ENCODE measurements at regions not wholly inside any gene's neighbourhood (a gene's known extent, or its start where the extent isn't known, plus 50 kb on each side); places are given as distances from the start of the nearest gene placed in this dataset.

- Histone ChIP-seq H3K9me3 (no peaks in the 10 kb centered on the region), H3K4me2 (no peak overlapping the region), H2AFZ (ENCODE audit: low read depth) (no peak overlapping the region), H3K4me1 (ENCODE audit: control insufficient read depth in 1 of 2, insufficient read depth in 2 of 2, low read depth in 1 of 2, low read length in 1 of 2) (no peaks in the 10 kb centered on the region), H4K20me1 (ENCODE audit: insufficient read depth) (no peaks in the 10 kb centered on the region), H3K79me2 (ENCODE audit: insufficient read depth) (no peaks in the 10 kb centered on the region), H3K9me2 (no peaks in the 10 kb centered on the region), H3K4me3 (ENCODE audit: low read depth in 2 of 2, low read length in 1 of 2) (no peak overlapping the region), H3K27me3 (ENCODE audit: insufficient read depth) (no peaks in the 10 kb centered on the region), H3K27ac (ENCODE audit: low read depth in 2 of 2, low read length in 1 of 2) (no peak overlapping the region), H3K36me3 (replicated peaks in 1 of 2; ENCODE audit: control insufficient read depth in 1 of 2, insufficient read depth in 2 of 2, low read length in 1 of 2) (no peaks in the 10 kb centered on the region), H3F3A (replicated peaks; ENCODE audit: insufficient read depth) (no peaks in the 10 kb centered on the region), H3K9ac (no peak overlapping the region)
- TF ChIP-seq USF2 (IDR thresholded peaks at IDR 0.05; ENCODE audit: borderline replicate concordance, low read depth, low read length): no peak
- no peak for TF ChIP-seq EP300 (IDR thresholded peaks at IDR 0.05; ENCODE audit: borderline replicate concordance in 1 of 2, low read depth in 1 of 2, low read length in 1 of 2)
- no peak for TF ChIP-seq MEF2A (IDR thresholded peaks at IDR 0.05; ENCODE audit: borderline replicate concordance, low read depth)
- TF ChIP-seq REST (IDR thresholded peaks at IDR 0.05; ENCODE audit: low read depth, low read length): no peak
- TF ChIP-seq ZBTB33 (IDR thresholded peaks at IDR 0.05; ENCODE audit: borderline replicate concordance, low read depth): no peak
- TF ChIP-seq FOSL2 (IDR thresholded peaks at IDR 0.05; ENCODE audit: borderline replicate concordance, low read depth): no peak
- TF ChIP-seq CTCF (IDR thresholded peaks at IDR 0.05): no peak
- TF ChIP-seq PBX3 (IDR thresholded peaks at IDR 0.05): no peak
- TF ChIP-seq CHD2 (IDR thresholded peaks at IDR 0.05; ENCODE audit: low read length, partially characterized antibody): no peak
- no peak for TF ChIP-seq GABPA (IDR thresholded peaks at IDR 0.05; ENCODE audit: low read depth)
- TF ChIP-seq RCOR1 (IDR thresholded peaks at IDR 0.05; ENCODE audit: low read length): no peak
- no peak for TF ChIP-seq FOXJ3 (CRISPR knock-in tag; IDR thresholded peaks at IDR 0.05)
- no peak for TF ChIP-seq RFX5 (IDR thresholded peaks at IDR 0.05; ENCODE audit: low read length)
- TF ChIP-seq GATA2 (CRISPR knock-in tag; IDR thresholded peaks at IDR 0.05): no peak
- no peak for TF ChIP-seq TAF1 (IDR thresholded peaks at IDR 0.05; ENCODE audit: borderline replicate concordance, low read depth, low read length)
- CTCF ChIA-PET: interaction anchor here (1.6 kb wide), 1 partner anchor 9 kb away, joined by 3 read pairs; no protein-coding TSS in a partner anchor
- no peak for DNase-seq
- 11% methylated on average over 2 of the region's 2 CpGs for WGBS (ENCODE audit: low lambda C conversion rate)
- POLR2A ChIA-PET: no interaction called here
Observed at GRCh38 chr16:49161191-49161590, 120.4 kb downstream of the CBLN1 start.
